HG02981 (cell line): ENCODE measurements at regions not wholly inside any gene's neighbourhood (a gene's known extent, or its start where the extent isn't known, plus 50 kb on each side); places are given as distances from the start of the nearest gene placed in this dataset.
"Not testable (repeated sequence)": the region's sequence is repeated elsewhere in the genome, so short reads cannot be mapped to it uniquely, and the experiment has no call there.

Source experiments
- ATAC-seq: cut with Tn5 transposase; IDR thresholded peaks from one replicate; pipeline ENCODE4 v1.9.1; 2021; ENCODE audit warnings: mild to moderate bottlenecking, moderate library complexity; ENCODE audit not compliant: unreplicated experiment

- no peak for ATAC-seq
Observed at GRCh38 chr6:78492351-78493017, 374.9 kb upstream of the IRAK1BP1 start.

GRCh38 chr6:78500299-78501089 is 366.9 kb upstream of the IRAK1BP1 start:
- no peak for ATAC-seq

DNA sequence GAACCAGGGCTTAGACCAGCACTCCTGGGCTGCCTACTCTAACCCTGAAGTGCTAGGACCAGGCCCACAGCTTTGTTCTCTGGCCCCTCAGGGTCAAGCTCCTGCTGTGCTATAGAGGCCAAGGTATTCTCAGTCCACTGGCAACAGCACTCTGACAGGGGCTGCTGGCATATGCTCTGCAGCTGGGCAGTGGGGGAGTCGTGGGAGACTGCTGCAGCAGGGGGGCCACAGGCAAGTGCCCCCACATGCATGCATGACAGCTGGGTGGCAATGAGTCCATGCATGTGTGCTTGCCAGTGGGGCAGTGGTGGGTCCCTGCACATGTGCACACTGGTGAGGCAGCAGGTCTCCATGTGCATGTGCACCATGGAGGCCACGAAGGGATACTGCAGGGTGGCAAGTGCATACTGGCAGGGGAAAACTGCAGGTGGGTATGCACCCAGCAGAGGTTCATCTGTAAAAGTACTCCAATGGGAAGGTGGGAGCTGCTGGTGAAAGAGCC is 364.9 kb upstream of the IRAK1BP1 start:
- ATAC-seq, result no peak

DNA sequence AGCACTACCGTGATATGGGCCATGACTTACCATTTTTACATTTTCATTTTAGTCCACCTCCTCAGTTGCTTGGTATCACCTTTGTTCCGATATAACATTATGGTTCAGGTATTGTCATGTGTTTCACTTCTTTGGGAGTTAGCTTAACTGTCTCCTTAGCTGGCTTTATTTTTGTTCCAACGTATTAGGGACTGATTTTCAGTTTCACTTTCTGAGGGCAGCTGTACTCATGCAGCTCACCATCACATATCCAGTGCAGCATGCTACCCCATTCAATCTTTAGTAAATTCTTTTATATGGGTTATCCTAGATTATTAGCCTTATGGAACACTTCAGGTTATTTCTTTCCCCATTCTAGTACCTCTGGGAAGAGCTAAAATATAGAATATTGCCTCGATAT is 362.2 kb upstream of the IRAK1BP1 start:
- ATAC-seq, result no peak

DNA sequence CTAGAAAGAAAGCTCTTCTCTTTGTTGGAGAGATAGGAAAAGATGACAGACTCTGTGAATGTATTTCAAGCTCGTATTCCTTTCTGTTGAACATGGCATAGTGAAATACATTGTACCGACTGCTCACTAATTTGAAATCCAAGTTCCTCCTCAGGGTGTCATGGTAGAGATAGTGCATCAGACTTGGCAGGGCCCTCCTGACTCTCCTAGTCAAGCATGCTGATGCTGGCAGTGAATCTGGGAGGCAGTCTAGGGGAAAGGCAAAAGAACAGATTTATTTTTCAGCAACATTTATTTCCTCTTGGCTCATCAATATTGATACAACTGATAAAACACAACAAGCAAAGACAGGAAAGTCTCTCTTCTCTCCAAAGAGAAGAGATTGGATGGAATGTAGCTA is 356.3 kb upstream of the IRAK1BP1 start:
- ATAC-seq, result no peak

DNA sequence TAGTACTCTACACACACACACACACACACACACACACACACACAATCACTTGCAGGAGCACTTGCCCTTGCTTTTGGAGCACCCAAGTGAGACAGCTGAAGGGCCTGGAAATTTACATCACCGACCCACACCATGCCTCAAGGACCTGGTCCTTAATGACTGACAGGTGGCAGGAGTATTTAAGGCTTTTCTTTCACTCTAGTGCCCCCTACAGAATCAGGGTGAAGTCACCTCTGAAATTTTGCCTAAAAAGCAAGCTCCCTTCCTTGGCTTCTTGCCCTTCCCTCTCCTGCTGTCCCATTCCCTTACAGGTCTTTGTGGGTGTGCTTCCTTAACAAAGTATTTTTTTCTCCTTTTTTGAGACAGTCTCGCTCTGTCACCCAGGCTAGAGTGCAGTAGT is 353.5 kb upstream of the IRAK1BP1 start:
- ATAC-seq, result no peak

DNA sequence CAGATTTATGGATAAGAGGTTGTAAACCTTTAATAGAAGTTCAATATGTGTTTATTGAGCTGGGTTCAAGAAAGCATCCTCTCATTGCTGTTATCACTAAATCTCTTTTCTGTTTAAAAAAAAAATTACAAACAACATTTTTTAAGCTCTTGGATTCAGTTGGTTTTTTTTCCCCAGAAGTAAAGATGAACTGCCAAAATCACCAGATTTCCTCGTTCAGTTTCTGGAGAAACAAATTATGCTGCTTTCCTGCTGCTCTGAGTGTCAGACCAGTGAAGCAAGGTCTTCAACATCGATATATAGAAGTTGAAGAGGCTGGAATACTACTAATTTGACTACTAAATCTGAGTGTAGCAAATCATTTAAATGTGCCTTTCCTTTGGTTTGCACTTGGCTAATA is 352.1 kb upstream of the IRAK1BP1 start:
- ATAC-seq, result no peak

GRCh38 chr6:78517399-78517798 is 350.0 kb upstream of the IRAK1BP1 start:
- ATAC-seq, result no peak

- no peak for ATAC-seq
Observed at GRCh38 chr6:78523622-78524021, 343.7 kb upstream of the IRAK1BP1 start.

DNA sequence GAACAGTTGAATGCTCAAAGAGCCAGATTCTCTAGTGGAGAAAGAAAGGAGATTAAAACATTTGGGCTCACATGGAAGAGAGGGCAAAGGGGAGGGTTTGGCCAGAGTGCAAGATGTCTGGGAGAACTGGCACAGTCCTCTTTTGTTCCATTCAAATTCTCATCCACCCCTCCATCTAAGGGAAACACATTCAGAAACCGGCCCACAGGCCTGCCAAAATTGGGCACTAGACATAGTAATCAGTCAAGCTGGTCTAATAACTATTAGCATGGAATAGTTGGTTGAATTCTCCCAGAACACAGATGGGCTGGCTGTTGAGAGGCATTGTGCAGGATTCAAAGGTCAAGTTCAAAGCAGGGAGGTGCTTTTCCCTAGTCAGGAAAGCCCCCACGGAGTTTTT is 341.4 kb upstream of the IRAK1BP1 start:
- no peak for ATAC-seq

DNA sequence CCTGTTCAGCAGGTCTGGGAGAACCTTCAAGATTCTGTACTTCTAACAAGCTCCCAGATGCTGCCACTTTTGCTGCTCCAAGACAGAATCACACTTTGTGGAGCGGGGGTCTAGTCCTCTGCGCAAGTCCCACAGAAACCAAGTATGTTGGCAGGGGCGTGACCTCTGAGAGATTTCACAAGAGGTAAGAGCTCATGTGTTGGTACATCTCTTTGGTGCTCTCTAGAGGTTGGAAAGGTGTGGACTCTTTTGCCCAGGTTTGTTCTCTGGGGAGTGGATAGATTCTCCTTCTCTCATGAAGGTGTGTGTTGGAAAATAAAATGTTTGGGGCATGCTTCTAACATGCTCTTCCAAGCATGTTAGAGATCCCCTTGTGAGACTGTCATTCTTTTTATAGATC is 340.9 kb upstream of the IRAK1BP1 start:
- ATAC-seq, result no peak

DNA sequence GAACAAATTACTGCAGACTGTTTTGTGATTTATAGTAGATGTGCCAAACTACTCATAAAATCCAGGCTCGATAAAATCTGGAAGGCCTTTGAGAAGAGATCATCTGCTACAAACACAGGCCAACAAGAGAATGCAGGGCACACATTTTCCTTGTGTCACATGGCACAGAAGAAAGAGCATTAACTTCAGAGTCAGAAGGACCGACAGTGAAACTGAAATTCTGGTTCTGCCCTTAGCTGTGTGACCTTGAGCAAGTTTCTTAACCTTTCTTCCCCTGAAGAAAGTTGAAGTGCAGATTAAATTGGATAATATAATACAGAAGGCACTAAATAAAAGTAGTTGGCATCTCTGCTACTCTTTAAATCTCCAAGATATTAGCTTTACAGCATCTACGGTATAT is 338.4 kb upstream of the IRAK1BP1 start:
- no peak for ATAC-seq

GRCh38 chr6:78530208-78530607 is 337.1 kb upstream of the IRAK1BP1 start:
- ATAC-seq, result no peak

GRCh38 chr6:78533426-78533825 is 333.9 kb upstream of the IRAK1BP1 start:
- ATAC-seq, result no peak

GRCh38 chr6:78533876-78534275 is 333.5 kb upstream of the IRAK1BP1 start:
- ATAC-seq, result no peak

GRCh38 chr6:78538002-78538401 is 329.3 kb upstream of the IRAK1BP1 start:
- ATAC-seq, result no peak

- ATAC-seq, result not testable (repeated sequence)
Observed at GRCh38 chr6:78547636-78548035, 319.7 kb upstream of the IRAK1BP1 start.

DNA sequence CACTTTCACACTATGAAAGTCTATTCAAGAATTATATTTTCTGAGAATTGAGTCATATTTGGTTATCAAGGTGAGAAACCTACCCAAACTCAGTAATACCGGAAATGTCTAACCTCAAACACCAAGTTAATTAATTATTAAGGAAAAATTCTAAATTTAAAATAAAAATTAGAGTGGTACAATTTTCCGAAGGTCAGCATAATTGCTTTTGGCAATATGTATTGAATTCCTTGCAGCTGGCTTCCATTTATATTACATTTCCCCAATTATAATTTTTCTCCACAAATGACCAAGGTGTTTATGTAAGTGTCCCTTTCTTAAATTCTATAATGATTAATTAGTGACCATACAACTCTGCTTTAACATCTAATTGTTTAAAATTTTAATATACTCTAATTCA is 316.0 kb upstream of the IRAK1BP1 start:
- no peak for ATAC-seq

GRCh38 chr6:78552435-78552834 is 314.9 kb upstream of the IRAK1BP1 start:
- no peak for ATAC-seq

- ATAC-seq, result no peak
Observed at GRCh38 chr6:78554341-78554740, 313.0 kb upstream of the IRAK1BP1 start.

- ATAC-seq, result no peak
Observed at GRCh38 chr6:78559056-78559455, 308.3 kb upstream of the IRAK1BP1 start.

GRCh38 chr6:78561015-78561414 is 306.3 kb upstream of the IRAK1BP1 start:
- no peak for ATAC-seq
